ENCODE measurements at regions not wholly inside any gene's neighbourhood (a gene's known extent, or its start where the extent isn't known, plus 50 kb on each side); places are given as distances from the start of the nearest gene placed in this dataset.

DNA sequence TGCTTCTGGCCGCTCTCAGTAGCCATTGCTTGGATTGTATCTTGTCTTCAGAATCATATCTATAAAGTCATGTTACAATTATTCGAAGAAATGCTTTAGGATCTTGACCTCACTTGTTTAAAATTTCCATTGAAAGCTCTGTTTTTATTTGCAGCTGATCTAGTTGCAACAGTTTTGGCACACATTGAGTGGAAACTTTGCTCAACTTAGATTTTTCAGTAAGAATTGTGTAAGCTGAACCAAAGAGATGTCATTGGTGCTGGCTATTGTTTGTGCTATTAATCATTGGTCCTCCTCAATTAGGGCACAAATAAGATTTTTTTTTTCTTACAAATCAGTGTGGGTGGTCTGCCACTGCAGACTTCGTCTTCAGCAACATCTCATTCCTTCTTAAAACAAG is 649.2 kb downstream of the MMUT start:
- no peak for TF ChIP-seq EZH2phosphoT487 (IDR thresholded peaks at IDR 0.05; ENCODE audit: borderline replicate concordance)
- TF ChIP-seq EZH2 (IDR thresholded peaks at IDR 0.05), result no peak
- no peak for TF ChIP-seq CTCF (IDR thresholded peaks at IDR 0.05 in 2 of 3, conservative IDR thresholded peaks at IDR 0.05 in 1 of 3; ENCODE audit: borderline replicate concordance in 1 of 3, insufficient read depth in 1 of 3, low read depth in 2 of 3, low read length in 2 of 3)
- TF ChIP-seq CBX3 (IDR thresholded peaks at IDR 0.05; ENCODE audit: low read depth), result no peak
- TF ChIP-seq SRF (IDR thresholded peaks at IDR 0.05; ENCODE audit: low read depth), result no peak
- no peak for TF ChIP-seq RAD21 (IDR thresholded peaks at IDR 0.05; ENCODE audit: low read depth)
- no peak for TF ChIP-seq SIN3A (IDR thresholded peaks at IDR 0.05; ENCODE audit: low read depth)
- no peak for TF ChIP-seq POLR2AphosphoS5 (IDR thresholded peaks at IDR 0.05; ENCODE audit: low read depth, low read length)
- TF ChIP-seq MAX (IDR thresholded peaks at IDR 0.05), result no peak
- no peak for TF ChIP-seq ATF3 (IDR thresholded peaks at IDR 0.05)
